ENCODE measurements at regions not wholly inside any gene's neighbourhood (a gene's known extent, or its start where the extent isn't known, plus 50 kb on each side); places are given as distances from the start of the nearest gene placed in this dataset.
A peak's percentile ranks its signal among the peaks of the same experiment; 100 is the strongest.

DNA sequence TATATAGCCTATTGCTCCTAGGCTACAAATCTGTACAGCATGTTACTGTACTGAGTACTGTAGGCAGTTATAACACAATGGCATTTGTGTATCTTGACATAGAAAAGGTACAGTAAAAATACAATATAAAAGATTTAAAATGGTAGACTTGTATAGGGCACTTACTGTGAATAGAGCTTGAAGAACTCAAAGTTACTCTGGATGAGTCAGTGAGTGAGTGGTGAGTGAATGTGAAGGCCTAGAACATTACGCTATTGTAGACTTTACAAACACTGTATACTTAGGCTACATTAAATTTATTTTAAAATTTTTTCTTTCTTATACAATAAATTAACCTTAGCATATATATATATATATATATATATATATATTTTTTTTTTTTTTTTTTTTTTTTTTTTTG lies 140.0 kb upstream of the UBE2E1 start:
- DNase-seq = no peak

DNA sequence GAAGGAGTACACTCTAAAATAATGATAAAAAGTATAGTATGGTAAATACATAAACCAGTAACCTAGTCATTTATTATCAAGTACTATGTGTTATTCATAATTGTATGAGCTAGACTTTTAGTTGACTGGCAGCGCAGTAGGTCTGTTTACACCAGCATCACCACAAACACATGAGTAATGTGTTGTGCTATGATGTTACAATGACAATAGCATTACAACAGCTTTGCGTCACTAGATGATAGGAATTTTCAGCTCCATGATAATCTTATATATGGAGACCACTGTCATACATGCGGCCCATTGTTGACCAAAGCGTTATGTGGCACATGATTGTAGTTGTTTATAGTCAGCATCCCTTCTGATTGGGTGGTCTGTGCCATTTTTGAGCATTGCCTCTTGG lies 138.9 kb upstream of the UBE2E1 start:
- DNase-seq = no peak

DNA sequence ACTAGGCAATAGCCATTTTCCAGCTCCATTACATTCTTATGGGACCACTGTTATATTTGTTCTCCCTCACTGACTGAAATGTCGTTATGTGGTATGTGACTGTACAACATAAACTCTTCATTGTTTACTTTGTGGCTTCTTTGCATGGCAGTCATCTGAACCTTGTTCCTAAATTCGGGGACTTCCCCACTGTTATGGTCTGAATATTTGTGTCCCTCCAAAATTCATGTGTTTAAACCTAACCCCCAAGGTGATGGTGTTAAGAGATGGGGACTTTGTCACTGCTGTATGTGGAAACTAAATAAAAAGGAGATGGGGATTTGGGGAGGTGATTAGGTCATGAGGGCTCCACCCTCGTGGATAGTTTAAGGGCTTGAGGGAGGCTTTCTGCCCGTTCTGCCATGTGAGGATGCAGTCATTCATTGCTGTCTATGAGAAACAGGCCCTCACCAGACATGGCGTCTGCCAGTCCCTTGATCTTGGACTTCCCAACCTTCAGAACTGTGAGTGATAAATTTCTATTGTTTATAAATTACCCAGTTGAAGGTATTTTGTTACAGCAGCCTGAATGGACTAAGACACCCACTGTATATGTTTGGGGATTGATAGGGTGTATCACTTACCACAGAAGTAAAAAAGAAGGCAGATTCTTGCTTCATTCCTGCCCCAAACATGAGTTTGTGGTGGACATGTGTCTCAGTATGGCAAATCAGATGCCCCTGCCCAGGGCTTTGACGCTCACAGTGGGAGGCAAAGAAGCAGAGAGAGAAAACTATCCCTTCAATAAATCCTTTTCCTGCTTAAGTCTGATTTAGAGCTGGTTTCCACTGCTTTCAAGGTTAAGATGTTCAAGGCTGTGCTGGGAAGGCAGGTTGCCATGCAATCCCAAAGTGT lies 138.0 kb upstream of the UBE2E1 start:
- no peak for DNase-seq

DNA sequence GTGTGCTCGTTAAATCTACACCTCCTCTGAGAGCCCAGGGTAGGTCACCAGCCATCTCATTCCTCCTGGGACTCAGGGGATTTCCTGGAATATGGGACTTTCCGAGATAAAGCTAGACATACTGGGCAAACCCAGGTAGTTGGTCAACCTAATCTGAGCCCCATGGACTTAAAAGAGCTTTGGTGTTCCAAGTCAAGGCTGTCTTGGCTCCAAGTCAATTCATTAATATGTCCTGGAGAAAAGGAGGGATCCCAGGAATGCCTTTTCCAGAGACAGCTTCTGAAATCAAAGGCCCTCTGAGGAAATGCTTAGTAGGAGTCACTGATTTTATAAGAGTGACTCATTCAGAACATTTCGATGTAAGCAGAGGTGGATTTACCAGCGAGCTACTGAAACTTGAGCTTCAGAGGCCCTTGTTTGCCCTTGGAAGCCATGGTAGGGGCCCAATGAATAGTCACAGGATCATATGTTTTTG lies 137.3 kb upstream of the UBE2E1 start:
- DNase-seq = no peak

DNA sequence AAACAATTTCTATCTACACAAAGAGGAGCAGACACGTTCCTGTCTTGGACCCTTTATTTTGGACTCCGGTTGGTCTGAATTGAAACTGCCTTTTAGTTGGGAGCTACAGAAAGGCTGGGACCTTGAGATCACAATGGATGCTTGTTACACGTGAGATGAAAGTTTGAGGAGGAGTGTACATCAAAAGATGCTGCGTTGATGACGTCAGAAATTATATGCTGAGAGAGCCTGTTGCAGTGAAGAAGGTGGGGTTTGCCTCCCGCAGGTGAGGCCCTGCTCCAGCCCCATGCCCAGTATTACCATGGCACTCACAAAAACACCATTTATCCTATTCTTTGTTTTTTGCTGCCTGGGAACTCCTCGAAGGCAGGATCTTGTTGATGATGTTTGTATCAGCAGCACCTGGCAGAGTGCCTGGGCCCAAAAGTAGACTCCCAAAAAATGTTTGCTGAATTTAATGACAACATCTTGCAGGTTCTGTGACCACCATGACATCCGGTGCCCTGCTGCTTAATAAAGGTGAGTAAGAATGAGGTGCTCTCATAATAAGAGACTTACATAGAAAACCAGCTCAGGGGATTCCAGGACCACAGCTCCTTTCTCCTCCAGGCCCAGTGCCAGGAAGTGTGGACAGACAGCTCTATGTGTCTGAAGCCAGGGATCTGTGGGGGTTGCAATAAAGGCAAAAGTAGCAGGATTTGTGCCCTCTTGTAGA lies 136.1 kb upstream of the UBE2E1 start:
- peak; percentile 17 for DNase-seq

DNA sequence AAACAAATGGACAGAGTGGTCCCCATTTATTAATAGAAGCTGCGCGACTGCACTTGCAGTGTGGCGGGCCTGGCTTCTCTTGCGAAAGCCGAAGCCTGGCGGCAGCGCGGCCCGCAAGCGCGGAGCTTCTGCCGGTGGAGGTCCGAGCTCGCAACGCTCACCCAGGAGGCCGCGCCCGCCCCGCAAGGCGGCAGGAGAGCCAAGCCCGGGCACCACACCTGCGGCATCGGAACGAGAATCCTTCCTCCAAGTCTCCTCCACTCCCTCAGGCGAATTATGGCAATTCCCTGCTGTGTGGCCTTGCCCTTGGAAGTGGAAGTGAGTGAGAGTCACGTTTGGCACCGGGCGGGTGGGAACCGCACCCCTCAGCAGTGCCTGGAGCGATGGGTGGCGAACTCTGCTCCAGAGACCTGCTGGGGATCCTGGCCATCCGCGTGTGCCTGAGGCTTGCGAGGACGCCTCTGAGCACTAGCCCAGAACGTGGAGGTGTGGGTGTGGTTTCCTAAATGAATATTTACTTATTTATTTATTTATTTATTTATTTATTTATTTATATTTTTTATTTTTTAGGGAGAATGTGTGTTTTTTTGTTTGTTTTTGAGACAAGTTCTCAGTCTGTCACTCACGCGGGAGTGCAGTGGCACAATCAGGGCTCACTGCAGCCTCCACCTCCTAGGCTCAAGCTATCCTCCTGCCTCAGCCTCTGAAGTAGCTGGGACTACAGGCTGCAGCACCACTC lies 133.7 kb upstream of the UBE2E1 start:
- no peak for DNase-seq

DNA sequence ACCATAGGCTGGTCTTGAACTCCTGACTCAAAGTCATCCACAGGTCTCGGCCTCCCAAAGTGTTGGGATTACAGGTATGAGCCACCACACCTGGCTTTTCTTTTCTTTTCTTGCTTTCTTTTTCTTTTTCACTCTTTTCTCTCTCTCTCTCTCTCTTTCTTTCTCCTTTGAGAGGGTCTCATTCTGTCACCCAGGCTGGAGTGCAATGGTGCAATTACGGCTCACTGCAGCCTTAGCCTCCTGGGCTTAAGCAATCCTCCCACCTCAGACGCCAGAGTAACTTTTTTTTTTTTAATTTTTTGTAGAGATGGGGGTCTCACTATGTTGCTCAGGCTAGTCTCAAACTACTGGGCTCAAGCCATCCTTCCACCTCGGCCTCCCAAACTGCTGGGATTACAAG lies 133.1 kb upstream of the UBE2E1 start:
- DNase-seq = no peak

DNA sequence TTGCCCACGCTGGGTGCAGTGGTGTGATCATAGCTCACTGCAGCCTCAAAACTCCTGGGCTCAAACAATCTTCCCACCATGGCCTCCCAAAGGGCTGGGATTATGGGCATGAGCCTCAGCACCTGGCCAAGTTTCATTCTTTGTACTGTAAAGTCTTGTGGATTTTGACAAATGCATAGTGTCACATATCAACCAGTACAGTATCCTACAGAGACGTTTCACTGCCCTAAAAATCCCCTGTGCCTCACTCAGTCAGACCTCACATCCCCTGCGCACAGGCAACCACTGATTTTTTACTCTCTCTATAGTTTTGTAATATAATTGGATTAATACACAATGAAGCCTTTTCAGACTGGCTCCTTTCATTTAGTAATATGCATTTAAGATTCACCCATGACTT lies 130.7 kb upstream of the UBE2E1 start:
- DNase-seq = no peak

DNA sequence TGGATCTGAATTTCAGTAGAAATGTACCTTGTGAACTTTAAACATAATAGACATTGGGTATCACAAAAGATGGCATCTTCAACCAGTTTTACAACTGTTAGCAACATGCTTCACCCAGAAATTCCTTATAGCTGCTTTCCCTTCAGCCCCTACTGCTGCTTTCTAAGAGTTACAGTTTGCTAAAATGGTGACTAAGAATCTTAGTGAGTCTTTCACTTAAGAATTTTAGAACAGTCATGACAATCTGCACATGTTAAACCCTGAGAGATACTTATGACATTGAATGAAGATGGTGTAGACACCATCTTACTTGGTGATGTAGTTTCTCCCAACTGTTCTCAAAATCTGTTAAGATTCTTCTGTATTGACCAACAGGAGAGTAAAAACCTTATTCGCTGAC lies 129.7 kb upstream of the UBE2E1 start:
- DNase-seq = no peak

DNA sequence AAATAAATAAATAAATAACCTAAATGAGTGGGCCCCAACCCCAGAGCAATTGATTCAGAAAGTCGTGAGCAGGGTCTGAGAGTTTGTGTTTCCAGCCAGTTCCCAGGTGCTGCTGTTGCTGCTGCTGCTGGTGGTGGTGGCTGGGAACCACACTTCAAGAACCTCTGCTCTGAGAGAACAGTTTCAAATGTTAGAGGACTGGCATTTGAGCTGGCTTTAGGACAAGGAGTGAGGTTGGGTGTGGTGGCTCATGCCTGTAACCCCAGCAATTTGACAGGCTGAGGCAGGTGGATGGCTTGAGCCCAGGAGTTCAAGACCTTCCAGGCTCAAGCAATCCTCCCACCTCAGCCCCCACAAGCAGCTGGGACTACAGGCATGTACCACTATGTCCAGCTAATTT lies 123.1 kb upstream of the UBE2E1 start:
- DNase-seq = no peak

DNA sequence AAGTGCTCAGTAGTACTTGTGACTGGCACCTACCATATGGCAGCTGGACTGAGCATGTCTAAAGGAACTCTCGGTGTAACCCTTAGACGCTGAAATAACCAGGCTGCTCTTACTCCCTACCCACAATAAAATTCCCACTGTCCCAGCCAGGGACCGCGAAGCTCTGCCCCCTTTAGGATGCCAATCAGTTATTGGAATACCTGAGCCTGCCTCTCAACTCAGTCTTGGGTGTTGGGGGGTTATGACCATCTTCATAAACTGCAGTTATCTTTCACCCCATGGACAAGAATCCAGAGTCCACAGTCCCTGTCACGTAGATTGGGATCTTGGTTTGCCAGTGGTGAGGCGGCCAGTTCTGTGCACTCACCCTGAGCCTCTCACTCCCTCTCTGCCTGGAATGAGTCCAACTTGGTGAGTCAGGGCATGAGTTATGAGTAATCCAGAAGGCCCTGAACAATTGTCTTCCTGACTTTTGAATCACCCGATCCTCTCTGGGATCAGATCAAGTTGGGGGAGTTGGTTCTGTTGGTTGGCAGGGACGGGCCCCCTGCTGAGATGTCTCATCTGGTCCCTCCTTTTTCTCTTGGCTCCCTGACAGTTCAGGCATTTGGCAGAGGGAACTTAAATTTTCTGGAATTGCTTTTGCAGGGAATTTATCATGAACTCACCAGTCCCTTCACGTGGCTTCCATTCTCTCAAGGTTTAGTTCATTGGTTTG lies 120.1 kb upstream of the UBE2E1 start:
- DNase-seq = no peak

DNA sequence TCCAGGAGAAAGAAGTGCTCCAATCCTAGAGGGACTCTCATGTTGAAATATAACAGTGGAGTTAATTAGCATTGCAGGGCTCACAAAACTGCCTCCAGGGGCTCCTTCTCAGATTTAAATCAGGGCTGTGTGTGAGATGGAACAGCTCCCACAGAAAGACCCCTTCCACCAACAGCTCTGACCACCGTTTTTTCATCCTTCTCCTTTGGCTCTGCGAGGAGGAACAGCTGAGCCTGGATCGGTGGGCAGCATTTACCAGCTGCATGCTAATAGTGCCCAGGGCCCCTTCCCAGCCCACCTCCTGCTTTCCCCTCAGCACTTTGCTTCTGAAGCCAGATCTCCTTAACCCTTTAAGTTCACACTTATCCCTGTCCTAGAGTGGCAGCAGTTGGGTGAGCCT lies 119.2 kb upstream of the UBE2E1 start:
- DNase-seq = no peak

DNA sequence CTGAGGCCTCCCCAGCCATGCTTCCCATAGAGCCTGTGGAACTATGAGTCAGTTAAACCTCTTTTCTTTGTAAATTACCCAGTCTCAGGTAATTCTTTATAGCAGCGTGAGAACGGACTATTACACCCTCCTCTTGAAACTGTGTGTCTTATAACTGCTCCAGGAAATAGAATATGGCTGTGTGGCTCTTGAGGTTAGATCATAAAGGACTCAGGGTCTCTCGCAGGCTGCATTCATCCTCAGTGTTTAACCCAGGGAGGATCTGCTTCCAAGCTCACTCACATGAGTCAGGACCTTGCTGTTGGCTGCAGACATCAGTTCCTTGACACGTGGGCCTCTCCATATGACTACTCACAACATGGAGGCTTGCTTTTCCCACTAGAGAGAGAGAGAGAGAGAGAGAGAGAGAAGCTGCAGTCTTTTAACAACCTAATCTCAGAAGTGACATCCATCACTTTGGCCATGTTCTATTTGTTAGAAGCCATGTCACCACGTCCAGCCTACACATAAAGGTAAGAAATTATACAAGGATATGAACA lies 114.3 kb upstream of the UBE2E1 start:
- no peak for DNase-seq

DNA sequence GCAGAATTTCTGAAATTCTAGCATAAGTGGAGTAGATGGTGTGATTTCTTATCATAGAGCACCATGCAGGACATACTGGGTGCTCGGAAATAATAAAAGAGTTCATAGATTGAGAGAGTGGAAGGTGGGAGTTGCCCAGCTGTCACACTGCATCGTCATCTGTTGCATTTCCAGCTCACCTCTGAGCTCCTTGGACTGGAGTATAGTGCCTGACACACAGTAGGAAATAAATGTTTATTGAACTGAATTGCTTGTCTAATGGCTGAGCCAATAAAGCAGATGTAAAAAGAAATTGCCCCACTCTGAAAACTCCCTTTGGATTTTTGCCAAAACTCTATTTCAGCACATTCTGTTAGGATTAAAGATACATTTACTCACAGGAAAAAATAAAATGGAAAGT lies 108.9 kb upstream of the UBE2E1 start:
- DNase-seq = peak; percentile 28

DNA sequence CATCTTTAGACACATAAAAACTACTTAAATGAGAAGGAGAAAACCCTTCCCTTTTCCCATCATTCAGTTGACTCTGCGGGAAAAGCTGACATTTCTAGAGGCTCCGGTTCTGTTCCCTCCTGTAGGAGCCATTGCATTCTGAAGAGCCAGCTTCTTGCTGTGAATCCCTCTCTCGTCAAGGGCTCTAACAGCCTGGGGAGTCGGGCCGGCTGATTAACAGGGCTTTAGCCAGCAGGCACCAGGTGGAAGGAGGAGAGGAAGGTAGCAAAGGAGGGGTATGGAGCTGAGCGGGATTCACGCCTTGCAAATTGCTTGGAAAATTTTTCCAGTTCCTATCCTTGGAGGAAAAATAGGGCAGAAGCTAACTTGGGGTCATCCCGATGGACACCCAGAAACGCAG lies 108.3 kb upstream of the UBE2E1 start:
- peak; percentile 42 for DNase-seq

DNA sequence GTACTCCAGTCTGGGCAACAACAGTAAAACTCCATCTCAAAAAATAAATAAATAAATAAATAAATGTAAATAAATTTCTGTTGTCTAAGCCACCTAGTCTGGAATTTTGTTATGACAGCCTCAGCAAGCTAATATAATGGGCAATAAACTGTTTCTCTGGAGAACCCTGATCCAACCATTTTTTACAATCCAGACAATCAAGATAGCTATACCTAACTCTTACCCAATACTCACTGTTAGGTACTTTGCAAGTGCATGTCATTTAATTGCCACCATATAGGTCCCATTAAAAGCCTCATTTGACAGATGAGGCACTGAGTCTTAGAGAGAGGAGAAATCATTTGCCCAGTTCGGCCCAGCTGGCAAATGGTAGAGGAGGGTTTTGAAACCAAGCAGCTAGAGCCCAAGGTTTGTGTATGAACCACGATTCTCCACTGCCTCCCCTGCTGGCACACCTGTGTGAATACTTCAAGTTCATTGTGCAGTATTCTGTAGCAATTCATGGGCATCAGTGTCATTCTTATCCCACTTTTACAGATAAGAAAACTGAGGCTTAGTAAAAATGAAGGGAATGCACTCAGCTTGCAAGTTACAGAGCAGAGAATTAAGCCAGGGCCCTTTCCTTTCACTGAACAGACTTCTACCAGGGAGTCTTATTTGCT lies 107.0 kb upstream of the UBE2E1 start:
- DNase-seq = no peak

DNA sequence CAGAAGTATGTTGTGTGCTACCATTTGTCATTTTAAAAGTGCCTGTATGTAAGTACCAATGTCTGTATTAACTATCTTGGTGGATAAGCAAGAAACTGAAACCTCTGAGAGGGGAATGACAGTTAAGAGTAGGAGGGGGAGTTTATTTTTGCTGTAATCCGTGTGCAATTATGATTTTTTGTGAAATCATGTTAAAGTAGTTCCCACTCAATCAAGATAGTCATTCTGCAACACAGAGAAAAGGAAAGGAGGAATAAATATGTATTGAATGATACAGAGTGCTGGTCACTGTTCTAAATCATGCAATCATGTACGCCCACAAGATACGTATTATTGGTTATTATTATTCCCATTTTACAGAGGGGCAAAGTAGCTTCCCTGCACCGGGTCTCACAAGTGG lies 105.1 kb upstream of the UBE2E1 start:
- DNase-seq = no peak

DNA sequence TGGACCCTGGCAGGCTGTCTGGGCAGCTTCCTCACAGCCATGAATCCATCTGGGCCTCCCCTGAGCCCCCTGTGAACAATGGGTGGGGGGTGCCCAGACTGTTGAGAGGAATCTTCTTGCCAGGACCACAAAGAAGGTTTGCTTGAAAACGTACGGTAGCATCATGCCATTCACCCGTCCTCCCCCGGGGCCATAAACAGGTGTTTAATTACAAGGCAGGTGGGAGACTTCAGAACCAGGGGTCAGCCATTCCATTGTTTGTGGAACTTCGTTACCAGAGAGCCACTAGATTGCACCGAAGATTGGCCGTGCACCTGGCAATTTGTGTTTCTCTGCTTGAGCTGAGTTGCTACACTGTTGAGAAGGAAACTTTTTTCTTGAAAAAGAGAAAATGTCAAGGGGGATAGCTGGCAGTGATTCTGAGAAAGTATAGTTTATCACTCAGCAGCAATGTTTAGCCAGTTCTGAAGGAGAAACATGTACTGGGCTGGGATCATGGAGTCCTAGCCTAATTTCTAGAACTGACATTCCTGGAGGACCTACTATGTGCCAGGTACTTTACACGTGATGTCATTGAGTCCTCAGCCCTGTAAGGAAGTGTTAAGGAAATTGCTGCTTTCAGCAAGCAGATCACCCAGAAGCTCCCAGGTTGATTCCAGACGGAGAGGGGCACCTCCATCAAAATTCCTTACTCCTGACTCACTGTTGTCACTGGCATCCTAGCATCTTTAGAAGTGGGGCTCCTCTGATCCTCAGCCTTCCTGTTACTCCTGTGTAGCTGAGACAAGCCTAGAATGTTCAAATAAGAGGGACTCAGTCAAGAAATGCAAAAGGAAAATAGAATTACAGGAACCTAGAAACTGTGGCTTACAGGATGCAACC lies 103.8 kb upstream of the UBE2E1 start:
- DNase-seq = peak; percentile 70

DNA sequence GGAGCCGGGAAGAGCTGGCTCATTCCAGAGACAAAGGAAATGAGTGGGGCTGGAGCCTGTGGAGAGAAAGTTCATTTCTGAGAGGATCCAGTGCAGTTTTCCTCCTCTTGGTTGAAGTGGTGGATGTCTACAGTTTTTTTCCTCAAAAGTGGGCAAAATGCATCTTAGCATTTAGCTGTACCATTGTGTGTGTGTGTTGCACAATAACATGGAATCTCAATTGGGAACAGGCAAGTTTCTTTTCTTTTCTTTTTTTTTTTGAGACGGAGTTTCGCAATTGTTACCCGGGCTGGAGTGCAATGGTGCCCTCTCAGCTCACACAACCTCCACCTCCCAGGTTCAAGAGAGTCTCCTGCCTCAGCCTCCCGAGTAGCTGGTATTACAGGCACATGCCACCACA lies 101.5 kb upstream of the UBE2E1 start:
- DNase-seq = no peak

DNA sequence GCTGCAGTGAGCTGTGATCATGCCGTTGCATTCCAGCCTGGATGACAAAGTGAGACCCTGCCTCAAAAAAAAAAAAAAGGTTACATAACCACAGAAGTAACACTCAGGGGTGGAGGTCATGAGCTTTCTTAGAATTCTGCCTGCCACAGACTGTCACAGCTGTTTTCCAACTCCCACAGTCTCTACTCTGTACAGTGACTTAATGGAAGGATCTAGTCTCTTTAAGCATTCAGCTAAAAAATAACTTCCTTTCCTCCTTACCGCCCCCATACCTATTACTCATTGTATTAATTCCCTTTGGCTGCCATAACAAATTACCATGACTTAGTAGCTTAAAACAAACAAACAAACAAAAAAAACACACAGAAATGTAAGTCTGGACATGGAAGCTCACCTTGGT lies 99.6 kb upstream of the UBE2E1 start:
- DNase-seq = no peak

DNA sequence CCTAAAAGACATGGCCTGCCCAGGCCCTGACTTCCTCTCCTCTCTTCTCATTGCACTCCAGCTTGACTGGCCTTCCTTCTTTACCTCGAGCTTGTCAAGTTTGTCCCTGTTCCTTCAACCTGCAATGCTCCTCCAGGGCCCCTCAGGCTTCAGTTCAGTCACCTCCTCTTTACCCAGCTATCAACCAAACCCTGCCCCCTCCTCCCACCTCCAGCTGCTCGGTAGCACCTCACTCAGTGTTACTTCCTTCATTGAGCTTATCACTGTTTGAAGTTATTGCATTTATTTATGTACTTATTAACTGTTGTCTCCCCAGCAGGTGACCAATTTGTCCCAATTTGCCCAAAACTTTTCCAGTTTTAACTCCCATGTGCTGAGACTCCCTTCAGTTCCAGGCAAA lies 95.8 kb upstream of the UBE2E1 start:
- no peak for DNase-seq
